Upper lobe of right lung (tissue), 1 donor: ENCODE measurements at regions not wholly inside any gene's neighbourhood (a gene's known extent, or its start where the extent isn't known, plus 50 kb on each side); places are given as distances from the start of the nearest gene placed in this dataset.

ENCODE experiments used
- ATAC-seq: fragments of 200-7000 bp; cut with Tn5 transposase; one replicate; pipeline ENCODE4 v1.9.1; 2020; ENCODE audit warnings: mild to moderate bottlenecking, moderate library complexity
- DNase-seq: peaks from one replicate; pipeline ENCODE4 v3.0.0-alpha.2; 2020
- H3K27ac ChIP-seq: fragments of 200-600 bp; one replicate; pipeline ENCODE4 v1.8.0; 2022
- H3K27me3 ChIP-seq: fragments of 200-600 bp; one replicate; pipeline ENCODE4 v1.8.0; 2022; ENCODE audit warnings: mild to moderate bottlenecking
- H3K36me3 ChIP-seq: fragments of 200-600 bp; one replicate; pipeline ENCODE4 v1.8.0; 2022
- H3K4me1 ChIP-seq: fragments of 200-600 bp; one replicate; pipeline ENCODE4 v1.8.0; 2022
- H3K4me3 ChIP-seq: fragments of 200-600 bp; one replicate; pipeline ENCODE4 v1.8.0; 2022; ENCODE audit warnings: mild to moderate bottlenecking
- H3K9me3 ChIP-seq: fragments of 200-600 bp; one replicate; pipeline ENCODE4 v1.8.0; 2022
- CTCF ChIP-seq: fragments of 200-600 bp; IDR thresholded peaks from one replicate; pipeline ENCODE4 v1.8.0; 2022; ENCODE audit warnings: antibody characterized with exemption
- intact Hi-C: fragments of 100-400 bp; cut with DNase I; formaldehyde crosslinking; loops from one replicate; pipeline ENCODE4 v1.11.0; 2022
- donor health status: DM: no; HTN: yes; CAD: no; lungs with severe emphysema.

GRCh38 chr22:49234459-49234858, 593.2 kb downstream of the BRD1 start:
- Histone ChIP-seq H3K36me3 (no peaks in the 10 kb centered on the region), H3K4me1 (no peaks in the 10 kb centered on the region), H3K4me3 (no peak overlapping the region), H3K27me3 (no peaks in the 10 kb centered on the region), H3K27ac (no peak overlapping the region), H3K9me3 (no peaks in the 10 kb centered on the region)
- intact Hi-C loops: no loop called here
- ATAC-seq: no peak
- no peak for DNase-seq
- TF ChIP-seq CTCF: no peak

GRCh38 chr22:49233507-49234100, 594.1 kb downstream of the BRD1 start:
- intact Hi-C loops: no loop called here
- Histone ChIP-seq H3K27ac (no peak overlapping the region), H3K27me3 (no peaks in the 10 kb centered on the region), H3K4me1 (no peaks in the 10 kb centered on the region), H3K36me3 (no peaks in the 10 kb centered on the region), H3K4me3 (no peak overlapping the region), H3K9me3 (no peaks in the 10 kb centered on the region)
- ATAC-seq: no peak
- no peak for TF ChIP-seq CTCF
- DNase-seq: no peak

GRCh38 chr22:49232319-49233067, 595.2 kb downstream of the BRD1 start:
- Histone ChIP-seq H3K36me3 (no peaks in the 10 kb centered on the region), H3K4me3 (no peak overlapping the region), H3K4me1 (no peaks in the 10 kb centered on the region), H3K27me3 (no peaks in the 10 kb centered on the region), H3K9me3 (no peaks in the 10 kb centered on the region), H3K27ac (no peak overlapping the region)
- no peak for TF ChIP-seq CTCF
- DNase-seq (no peak), ATAC-seq (no peak)
- intact Hi-C loops: no loop called here

GRCh38 chr22:49230194-49230577, 597.5 kb downstream of the BRD1 start:
- DNase-seq: no peak
- no peaks in the 10 kb centered on the region for H3K9me3 ChIP-seq
- TF ChIP-seq CTCF: no peak
- H3K27me3 ChIP-seq: no peaks in the 10 kb centered on the region
- no peaks in the 10 kb centered on the region for H3K4me1 ChIP-seq
- H3K36me3 ChIP-seq: no peaks in the 10 kb centered on the region
- intact Hi-C loops: no loop called here
- no peak overlapping the region for H3K4me3 ChIP-seq
- no peak overlapping the region for H3K27ac ChIP-seq
- ATAC-seq: no peak

- H3K4me1 ChIP-seq: no peaks in the 10 kb centered on the region
- no peaks in the 10 kb centered on the region for H3K36me3 ChIP-seq
- no peak for TF ChIP-seq CTCF
- intact Hi-C loops: no loop called here
- DNase-seq: no peak
- H3K4me3 ChIP-seq: no peak overlapping the region
- H3K27ac ChIP-seq: no peak overlapping the region
- no peak for ATAC-seq
- H3K27me3 ChIP-seq: no peaks in the 10 kb centered on the region
- H3K9me3 ChIP-seq: no peaks in the 10 kb centered on the region
Measured at GRCh38 chr22:49229483-49230193, 598.0 kb downstream of the BRD1 start.
